Right atrium auricular region (tissue), 2 donors: ENCODE measurements at regions not wholly inside any gene's neighbourhood (a gene's known extent, or its start where the extent isn't known, plus 50 kb on each side); places are given as distances from the start of the nearest gene placed in this dataset.

Source experiments
- DNase-seq: peaks from one replicate; pipeline ENCODE4 v3.0.0-alpha.2; 2019; ENCODE audit warnings: low spot score
- H3K27ac ChIP-seq, 2 donors: fragments of 200-600 bp; sonication (generic); 1 replicate in 1 of 2; 2 replicates in 1 of 2; pipeline ENCODE4 v1.5.1; 2016 to 2019
- H3K27me3 ChIP-seq, 2 donors: fragments of 200-600 bp; sonication (generic); one replicate each; pipeline versions ENCODE4 v1.5.1 to v1.6.0; 2017 to 2019
- H3K36me3 ChIP-seq: fragments of 200-600 bp; sonication (generic); one replicate; pipeline ENCODE4 v1.5.1; 2016
- H3K4me1 ChIP-seq, 2 donors: fragments of 200-600 bp; sonication (generic); one replicate each; pipeline versions ENCODE4 v1.5.1 to v1.6.0; 2017 to 2019
- H3K4me3 ChIP-seq, 2 donors: fragments of 200-600 bp; sonication (generic); 1 replicate in 1 of 2; 2 replicates in 1 of 2; pipeline ENCODE4 v1.5.1; 2017 to 2019; ENCODE audit warnings: mild to moderate bottlenecking in 1 of 2, moderate library complexity in 1 of 2
- H3K9me3 ChIP-seq, 2 donors: fragments of 200-600 bp; sonication (generic); one replicate each; pipeline ENCODE4 v1.5.1; 2019
- TF ChIP-seq, protein P1 (sequence below), 2 donors: fragments of 200-600 bp; sonication (generic); IDR thresholded peaks; one replicate each; pipeline ENCODE4 v1.5.1; 2019; ENCODE audit warnings: antibody characterized with exemption in 2 of 2

DNA sequence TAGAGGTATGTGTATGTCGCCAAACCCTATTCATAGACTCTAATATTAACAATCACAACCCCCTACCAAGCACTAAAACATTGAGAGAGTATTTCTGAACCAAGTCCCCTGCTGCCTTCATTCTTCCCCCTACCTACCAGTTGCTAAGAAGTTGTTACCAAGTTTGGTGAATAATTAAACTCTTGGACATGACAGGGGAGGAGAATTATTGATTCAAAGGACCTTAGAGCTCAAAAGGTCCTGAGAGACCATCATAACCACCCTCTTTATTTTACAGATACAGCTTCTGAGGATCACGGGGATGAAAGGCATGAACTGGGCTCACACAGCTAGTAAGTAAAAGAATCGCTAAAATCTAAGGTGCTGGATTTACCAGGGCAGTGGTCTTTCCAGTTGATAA lies 204.1 kb downstream of the PIK3C3 start:
- TF ChIP-seq, protein P1, sequence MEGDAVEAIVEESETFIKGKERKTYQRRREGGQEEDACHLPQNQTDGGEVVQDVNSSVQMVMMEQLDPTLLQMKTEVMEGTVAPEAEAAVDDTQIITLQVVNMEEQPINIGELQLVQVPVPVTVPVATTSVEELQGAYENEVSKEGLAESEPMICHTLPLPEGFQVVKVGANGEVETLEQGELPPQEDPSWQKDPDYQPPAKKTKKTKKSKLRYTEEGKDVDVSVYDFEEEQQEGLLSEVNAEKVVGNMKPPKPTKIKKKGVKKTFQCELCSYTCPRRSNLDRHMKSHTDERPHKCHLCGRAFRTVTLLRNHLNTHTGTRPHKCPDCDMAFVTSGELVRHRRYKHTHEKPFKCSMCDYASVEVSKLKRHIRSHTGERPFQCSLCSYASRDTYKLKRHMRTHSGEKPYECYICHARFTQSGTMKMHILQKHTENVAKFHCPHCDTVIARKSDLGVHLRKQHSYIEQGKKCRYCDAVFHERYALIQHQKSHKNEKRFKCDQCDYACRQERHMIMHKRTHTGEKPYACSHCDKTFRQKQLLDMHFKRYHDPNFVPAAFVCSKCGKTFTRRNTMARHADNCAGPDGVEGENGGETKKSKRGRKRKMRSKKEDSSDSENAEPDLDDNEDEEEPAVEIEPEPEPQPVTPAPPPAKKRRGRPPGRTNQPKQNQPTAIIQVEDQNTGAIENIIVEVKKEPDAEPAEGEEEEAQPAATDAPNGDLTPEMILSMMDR (IDR thresholded peaks at IDR 0.05) = no peak
- Histone ChIP-seq H3K36me3 (no peaks in the 10 kb centered on the region), H3K9me3 (no peaks in the 10 kb centered on the region), H3K4me1 (peaks cover 0 to 7% of the 10 kb centered on the region in 2 donors), H3K4me3 (no peak overlapping the region), H3K27ac (no peak overlapping the region), H3K27me3 (no peaks in the 10 kb centered on the region)
- DNase-seq = no peak

DNA sequence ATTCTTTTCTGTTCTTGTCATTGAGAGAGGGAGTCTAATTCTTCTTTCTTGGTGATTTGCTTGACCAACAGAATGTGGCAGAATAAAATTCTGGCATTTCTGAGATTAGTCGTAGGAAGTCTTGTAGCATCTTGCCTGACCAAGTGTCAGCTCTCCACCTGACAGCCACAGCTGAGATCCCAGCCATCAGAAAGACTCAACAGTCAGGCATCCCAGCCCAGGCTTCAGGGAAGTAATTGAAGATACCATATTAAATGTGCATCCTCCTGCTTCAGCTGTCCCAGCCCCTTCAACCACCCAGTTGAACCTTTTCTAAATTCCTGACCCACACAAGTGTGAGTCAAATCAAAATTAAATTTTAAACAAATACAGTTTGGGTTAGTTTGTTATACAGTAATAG lies 208.3 kb downstream of the PIK3C3 start:
- Histone ChIP-seq H3K9me3 (no peaks in the 10 kb centered on the region), H3K27me3 (no peaks in the 10 kb centered on the region), H3K27ac (no peak overlapping the region), H3K4me3 (no peak overlapping the region), H3K36me3 (no peaks in the 10 kb centered on the region), H3K4me1 (no peaks in the 10 kb centered on the region)
- DNase-seq = no peak
- TF ChIP-seq, protein P1 (IDR thresholded peaks at IDR 0.05) = no peak

DNA sequence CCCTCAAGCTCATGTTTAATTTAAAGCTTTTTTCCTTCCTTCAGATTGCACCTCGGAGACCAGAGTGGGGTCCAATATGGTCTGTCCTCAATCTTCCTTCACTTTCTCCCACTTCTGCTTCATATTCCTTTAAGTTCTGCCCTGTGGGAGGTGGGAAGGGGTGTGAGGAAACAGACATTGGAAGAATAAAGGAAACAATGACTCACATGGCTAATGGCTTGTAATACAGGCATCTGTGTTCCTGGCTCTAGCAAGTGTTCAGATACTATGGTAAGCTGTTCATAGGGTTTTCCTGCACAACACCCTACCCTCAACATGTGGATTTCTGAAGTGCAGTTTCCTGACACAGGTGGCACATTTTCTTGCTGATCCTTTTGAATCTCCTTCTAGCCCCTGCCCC lies 209.5 kb downstream of the PIK3C3 start:
- H3K4me3 ChIP-seq = no peak overlapping the region
- DNase-seq = no peak
- TF ChIP-seq, protein P1 (IDR thresholded peaks at IDR 0.05) = no peak
- H3K4me1 ChIP-seq = no peaks in the 10 kb centered on the region
- no peak overlapping the region for H3K27ac ChIP-seq
- no peaks in the 10 kb centered on the region for H3K36me3 ChIP-seq
- H3K27me3 ChIP-seq = no peaks in the 10 kb centered on the region
- H3K9me3 ChIP-seq = no peaks in the 10 kb centered on the region

DNA sequence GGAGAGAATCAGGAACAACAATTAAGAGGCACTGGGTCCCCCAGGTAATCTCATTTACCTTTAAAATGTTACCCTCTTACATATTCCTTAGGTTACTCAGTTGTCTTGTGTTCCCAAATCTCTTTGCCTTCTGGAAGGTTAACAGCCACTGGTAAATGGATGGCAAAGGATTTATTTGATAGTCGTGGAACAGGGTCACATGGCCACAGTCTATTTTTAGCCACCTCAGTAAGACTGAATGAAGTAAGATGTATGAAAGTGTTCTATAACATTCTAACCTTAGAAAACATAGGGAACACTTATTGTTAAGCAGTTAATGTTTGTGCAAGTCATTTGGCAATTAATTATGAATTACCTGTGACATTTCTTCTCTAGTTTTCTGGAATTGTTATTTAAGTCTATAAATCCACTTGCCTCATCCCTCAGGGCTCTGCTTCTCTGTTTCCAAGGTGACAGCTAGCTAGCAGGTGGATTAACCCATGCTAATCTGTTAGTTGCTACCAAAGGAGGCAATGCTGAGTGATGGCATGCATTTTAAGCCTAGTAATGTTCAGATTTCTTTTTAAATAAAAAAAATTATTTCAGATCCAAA lies 211.0 kb downstream of the PIK3C3 start:
- Histone ChIP-seq H3K27me3 (no peaks in the 10 kb centered on the region), H3K4me1 (no peaks in the 10 kb centered on the region), H3K27ac (no peak overlapping the region), H3K4me3 (no peak overlapping the region), H3K9me3 (no peaks in the 10 kb centered on the region), H3K36me3 (no peaks in the 10 kb centered on the region)
- TF ChIP-seq, protein P1 (IDR thresholded peaks at IDR 0.05) = no peak
- no peak for DNase-seq

DNA sequence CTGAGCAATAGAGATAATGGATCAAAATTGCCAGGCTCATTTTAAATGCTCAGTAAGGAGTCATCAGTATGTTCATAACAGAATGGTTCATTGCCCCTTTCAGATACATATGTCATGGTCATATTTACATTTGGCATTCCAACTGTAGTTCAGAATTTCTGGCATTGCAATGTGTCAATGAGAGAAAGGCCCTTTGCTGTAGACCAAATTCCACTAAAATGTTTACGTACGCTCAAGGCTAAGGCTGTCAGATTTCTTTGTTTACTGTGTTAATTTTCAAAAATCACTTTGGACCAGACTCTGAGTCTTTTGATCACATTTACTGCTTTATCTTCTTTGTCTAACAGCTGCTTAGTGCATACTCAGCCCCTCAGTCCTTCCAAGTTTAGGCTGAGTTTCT lies 213.5 kb downstream of the PIK3C3 start:
- TF ChIP-seq, protein P1 (IDR thresholded peaks at IDR 0.05) = no peak
- Histone ChIP-seq H3K27me3 (no peaks in the 10 kb centered on the region), H3K27ac (no peak overlapping the region), H3K4me1 (no peaks in the 10 kb centered on the region), H3K4me3 (no peak overlapping the region), H3K36me3 (no peaks in the 10 kb centered on the region), H3K9me3 (no peaks in the 10 kb centered on the region)
- no peak for DNase-seq

DNA sequence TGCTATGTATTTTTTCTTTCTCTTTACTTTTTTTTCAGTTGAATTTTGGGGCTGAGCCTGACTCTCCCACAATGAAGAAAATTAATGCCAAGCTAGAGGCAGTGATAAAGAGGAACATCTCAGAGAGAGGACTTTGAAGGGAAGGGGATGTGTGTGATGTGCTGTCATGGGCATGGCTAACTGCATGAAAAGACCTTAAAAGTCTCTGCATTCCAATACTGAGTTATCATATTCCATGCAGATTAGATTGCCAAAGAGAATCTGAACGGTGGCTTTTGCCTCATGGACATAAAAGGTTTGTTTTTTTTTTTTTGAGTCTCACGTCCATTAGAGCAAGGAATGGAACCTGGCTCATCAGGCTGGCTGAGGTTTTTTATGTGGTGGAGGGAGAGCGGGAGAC lies 213.9 kb downstream of the PIK3C3 start:
- Histone ChIP-seq H3K4me3 (no peak overlapping the region), H3K9me3 (no peaks in the 10 kb centered on the region), H3K4me1 (no peaks in the 10 kb centered on the region), H3K27me3 (no peaks in the 10 kb centered on the region), H3K27ac (no peak overlapping the region), H3K36me3 (no peaks in the 10 kb centered on the region)
- no peak for DNase-seq
- TF ChIP-seq, protein P1 (IDR thresholded peaks at IDR 0.05) = no peak
